ENCODE measurements at regions not wholly inside any gene's neighbourhood (a gene's known extent, or its start where the extent isn't known, plus 50 kb on each side); places are given as distances from the start of the nearest gene placed in this dataset.

- Histone ChIP-seq H3K9me2 (ENCODE audit: insufficient read depth, low read length) (no peaks in the 10 kb centered on the region), H3K27ac (ENCODE audit: low read length) (no peak overlapping the region), H3K9ac (ENCODE audit: low read length) (no peak overlapping the region), H4K20me1 (ENCODE audit: insufficient read depth) (no peaks in the 10 kb centered on the region), H2AFZ (ENCODE audit: low read depth, low read length) (no peak overlapping the region), H3K4me2 (ENCODE audit: low read length) (no peak overlapping the region), H3K79me2 (replicated peaks; ENCODE audit: insufficient read depth, low read length) (no peaks in the 10 kb centered on the region), H3K4me3 (ENCODE audit: low read length) (no peak overlapping the region), H3F3A (ENCODE audit: insufficient read depth, low read length, poor library complexity, severe bottlenecking) (no peaks in the 10 kb centered on the region), H3K27me3 (ENCODE audit: insufficient read depth, low read depth, low read length) (no peaks in the 10 kb centered on the region), H3K9me3 (ENCODE audit: low read length) (no peaks in the 10 kb centered on the region), H3K36me3 (ENCODE audit: insufficient read depth, low read length) (no peaks in the 10 kb centered on the region)
- no peak for TF ChIP-seq EP300 (conservative IDR thresholded peaks at IDR 0.05; ENCODE audit: poor library complexity, severe bottlenecking)
- no peak for TF ChIP-seq RAD21 (conservative IDR thresholded peaks at IDR 0.05)
- TF ChIP-seq POLR2AphosphoS5 (IDR thresholded peaks at IDR 0.05): no peak
- no peak for TF ChIP-seq CTCF (IDR thresholded peaks at IDR 0.05; ENCODE audit: poor library complexity, severe bottlenecking)
- TF ChIP-seq TAF1 (IDR thresholded peaks at IDR 0.05; ENCODE audit: low read depth): no peak
- TF ChIP-seq SMC3 (conservative IDR thresholded peaks at IDR 0.05; ENCODE audit: poor library complexity): no peak
- no peak for TF ChIP-seq REST (IDR thresholded peaks at IDR 0.05; ENCODE audit: borderline replicate concordance)
- TF ChIP-seq EZH2 (IDR thresholded peaks at IDR 0.05; ENCODE audit: borderline replicate concordance, insufficient read depth, low read length, poor library complexity, severe bottlenecking): no peak
- TF ChIP-seq MXI1 (conservative IDR thresholded peaks at IDR 0.05; ENCODE audit: poor library complexity, severe bottlenecking): no peak
These were observed 718.3 kb downstream of the PTPRU start for GRCh38 chr1:29954591-29954990.

GRCh38 chr1:29953961-29954360, 717.6 kb downstream of the PTPRU start:
- H3K4me2 ChIP-seq (ENCODE audit: low read length): no peak overlapping the region
- H3K36me3 ChIP-seq (ENCODE audit: insufficient read depth, low read length): no peaks in the 10 kb centered on the region
- H3K9me3 ChIP-seq (ENCODE audit: low read length): no peaks in the 10 kb centered on the region
- no peaks in the 10 kb centered on the region for H3F3A ChIP-seq (ENCODE audit: insufficient read depth, low read length, poor library complexity, severe bottlenecking)
- H3K9me2 ChIP-seq (ENCODE audit: insufficient read depth, low read length): no peaks in the 10 kb centered on the region
- H2AFZ ChIP-seq (ENCODE audit: low read depth, low read length): no peak overlapping the region
- no peaks in the 10 kb centered on the region for H3K27me3 ChIP-seq (ENCODE audit: insufficient read depth, low read depth, low read length)
- H3K9ac ChIP-seq (ENCODE audit: low read length): no peak overlapping the region
- H3K79me2 ChIP-seq (replicated peaks; ENCODE audit: insufficient read depth, low read length): no peaks in the 10 kb centered on the region
- H3K4me3 ChIP-seq (ENCODE audit: low read length): no peak overlapping the region
- no peak overlapping the region for H3K27ac ChIP-seq (ENCODE audit: low read length)
- H4K20me1 ChIP-seq (ENCODE audit: insufficient read depth): no peaks in the 10 kb centered on the region
- TF ChIP-seq SMC3 (conservative IDR thresholded peaks at IDR 0.05; ENCODE audit: poor library complexity): no peak
- TF ChIP-seq EZH2 (IDR thresholded peaks at IDR 0.05; ENCODE audit: borderline replicate concordance, insufficient read depth, low read length, poor library complexity, severe bottlenecking): no peak
- TF ChIP-seq MXI1 (conservative IDR thresholded peaks at IDR 0.05; ENCODE audit: poor library complexity, severe bottlenecking): no peak
- no peak for TF ChIP-seq RAD21 (conservative IDR thresholded peaks at IDR 0.05)
- TF ChIP-seq TAF1 (IDR thresholded peaks at IDR 0.05; ENCODE audit: low read depth): no peak

Measured in neural cell (in vitro differentiated cells).